Liver (tissue), 8 donors: ENCODE measurements at regions not wholly inside any gene's neighbourhood (a gene's known extent, or its start where the extent isn't known, plus 50 kb on each side); places are given as distances from the start of the nearest gene placed in this dataset.
"Not testable (repeated sequence)": the region's sequence is repeated elsewhere in the genome, so short reads cannot be mapped to it uniquely, and the experiment has no call there.

Source experiments
- DNase-seq: peaks from one replicate; pipeline ENCODE4 v3.0.0-alpha.2; 2017; ENCODE audit warnings: low spot score
- H3K27ac ChIP-seq, 2 donors: one replicate each; pipeline ENCODE4 v1.7.0; 2013; ENCODE audit warnings: inconsistent platforms in 2 of 2, low read length in 2 of 2, control low read depth in 1 of 2, low read depth in 1 of 2, mild to moderate bottlenecking in 1 of 2
- H3K27me3 ChIP-seq, 4 donors: one replicate each; pipeline versions ENCODE4 v1.6.1 to v1.7.0; 2013; ENCODE audit warnings: low read length in 3 of 4, inconsistent platforms in 1 of 4, mild to moderate bottlenecking in 1 of 4, moderate library complexity in 1 of 4; ENCODE audit not compliant: control insufficient read depth in 4 of 4, insufficient read depth in 4 of 4
- H3K36me3 ChIP-seq, 4 donors: one replicate each; pipeline versions ENCODE4 v1.6.1 to v1.7.0; 2013; ENCODE audit warnings: low read length in 3 of 4, mild to moderate bottlenecking in 3 of 4, low read depth in 1 of 4, moderate library complexity in 1 of 4; ENCODE audit not compliant: control insufficient read depth in 4 of 4, insufficient read depth in 3 of 4
- H3K4me1 ChIP-seq, 4 donors: one replicate each; pipeline versions ENCODE4 v1.6.1 to v1.7.0; 2013; ENCODE audit warnings: low read length in 3 of 4, mild to moderate bottlenecking in 3 of 4, moderate library complexity in 1 of 4; ENCODE audit not compliant: control insufficient read depth in 4 of 4, insufficient read depth in 4 of 4
- H3K4me3 ChIP-seq, 3 donors: one replicate each; pipeline versions ENCODE4 v1.6.1 to v1.7.0; 2013; ENCODE audit warnings: low read length in 3 of 3, control low read depth in 1 of 3, low read depth in 1 of 3, mild to moderate bottlenecking in 1 of 3
- H3K9ac ChIP-seq, 2 donors: one replicate each; pipeline ENCODE4 v1.7.0; 2013; ENCODE audit warnings: low read length in 2 of 2, mild to moderate bottlenecking in 2 of 2, moderate library complexity in 2 of 2, control low read depth in 1 of 2, low read depth in 1 of 2
- H3K9me3 ChIP-seq, 4 donors: one replicate each; pipeline versions ENCODE4 v1.6.1 to v1.7.0; 2013; ENCODE audit warnings: low read length in 3 of 4; ENCODE audit not compliant: control insufficient read depth in 4 of 4
- EGR1 ChIP-seq, 2 donors: IDR thresholded peaks; 2 replicates each; pipeline ENCODE4 v1.6.1; 2016 to 2018; ENCODE audit warnings: antibody characterized with exemption in 2 of 2, low read depth in 2 of 2
- FOXA1 ChIP-seq: IDR thresholded peaks from 2 replicates; pipeline ENCODE4 v1.6.1; 2016; ENCODE audit warnings: antibody characterized with exemption
- FOXA2 ChIP-seq: IDR thresholded peaks from 2 replicates; pipeline ENCODE4 v1.6.1; 2016; ENCODE audit warnings: antibody characterized with exemption
- GABPA ChIP-seq, 2 donors: IDR thresholded peaks in 1 of 2; conservative IDR thresholded peaks in 1 of 2; 2 replicates each; pipeline ENCODE4 v1.6.1; 2016; ENCODE audit warnings: antibody characterized with exemption in 2 of 2, mild to moderate bottlenecking in 1 of 2, moderate library complexity in 1 of 2
- HNF4A ChIP-seq, 2 donors: conservative IDR thresholded peaks; 2 replicates each; pipeline ENCODE4 v1.6.1; 2016; ENCODE audit warnings: antibody characterized with exemption in 2 of 2, mild to moderate bottlenecking in 2 of 2
- HNF4G ChIP-seq: IDR thresholded peaks from 2 replicates; pipeline ENCODE4 v1.6.1; 2016; ENCODE audit warnings: antibody characterized with exemption
- JUND ChIP-seq, 2 donors: IDR thresholded peaks; 2 replicates each; pipeline ENCODE4 v1.6.1; 2016; ENCODE audit warnings: antibody characterized with exemption in 2 of 2
- NR2F2 ChIP-seq: IDR thresholded peaks from 2 replicates; pipeline ENCODE4 v1.6.1; 2016; ENCODE audit warnings: antibody characterized with exemption
- RAD21 ChIP-seq, 2 donors: IDR thresholded peaks; 2 replicates each; pipeline ENCODE4 v1.6.1; 2016; ENCODE audit warnings: antibody characterized with exemption in 2 of 2, mild to moderate bottlenecking in 2 of 2
- RXRA ChIP-seq, 2 donors: IDR thresholded peaks; 2 replicates each; pipeline ENCODE4 v1.6.1; 2017 to 2018; ENCODE audit warnings: antibody characterized with exemption in 2 of 2, mild to moderate bottlenecking in 1 of 2
- SP1 ChIP-seq: IDR thresholded peaks from 2 replicates; pipeline ENCODE4 v1.6.1; 2018; ENCODE audit warnings: antibody characterized with exemption, mild to moderate bottlenecking
- TAF1 ChIP-seq: conservative IDR thresholded peaks from 2 replicates; pipeline ENCODE4 v1.6.1; 2016; ENCODE audit warnings: antibody characterized with exemption, mild to moderate bottlenecking
- YY1 ChIP-seq: IDR thresholded peaks from 2 replicates; pipeline ENCODE4 v1.6.1; 2016; ENCODE audit warnings: antibody characterized with exemption, mild to moderate bottlenecking
- WGBS: extraction: QIAGEN DNeasy Blood & Tissue Kit; methylation state at CpG from one replicate; pipeline ENCODE4 v1.1.7; 2013; 5-methylcytosine and 5-hydroxymethylcytosine counted together
- TF ChIP-seq, protein P1 (sequence below): IDR thresholded peaks from 2 replicates; pipeline ENCODE4 v1.6.1; 2016; ENCODE audit warnings: antibody characterized with exemption
- TF ChIP-seq, protein P2 (sequence below): IDR thresholded peaks from 2 replicates; pipeline ENCODE4 v1.6.1; 2016; ENCODE audit warnings: antibody characterized with exemption, mild to moderate bottlenecking
- TF ChIP-seq, protein P3 (sequence below): IDR thresholded peaks from 2 replicates; pipeline ENCODE4 v1.6.1; 2016; ENCODE audit warnings: antibody characterized with exemption
- TF ChIP-seq, protein P4 (sequence below): fragments of 150-350 bp; IDR thresholded peaks from 2 replicates; pipeline ENCODE4 v1.5.1; 2017; ENCODE audit warnings: improper control_type of control experiment, low read depth, low read length; ENCODE audit not compliant: missing input control
- donor health status: healthy.
- donor health status: healthy.
- donor health status: healthy.
- donor health status: healthy.
- donor health status: healthy.

DNA sequence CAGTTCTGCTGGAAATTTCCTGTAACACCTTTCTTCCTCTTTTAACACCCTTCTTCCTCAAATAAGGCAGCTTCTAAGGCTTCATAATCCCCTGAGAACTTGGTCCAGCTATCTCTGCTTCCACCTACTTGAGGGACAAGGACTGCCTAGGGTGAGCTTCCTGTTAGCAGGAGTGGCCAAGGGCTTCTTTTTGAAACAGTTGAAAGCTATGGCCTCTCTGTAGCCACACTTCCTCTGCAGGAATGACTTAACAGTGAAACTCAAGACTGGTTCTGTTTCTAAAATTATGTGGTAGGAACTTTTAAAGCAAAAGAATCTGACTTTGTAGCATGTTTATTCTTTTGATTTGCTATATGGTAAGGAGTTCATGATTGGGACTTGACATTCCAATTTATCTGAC, 108.5 kb upstream of the WDR1 start:
- TF ChIP-seq EGR1 (IDR thresholded peaks at IDR 0.05; ENCODE audit: low read depth in 2 of 2) = no peak
- TF ChIP-seq, protein P1, sequence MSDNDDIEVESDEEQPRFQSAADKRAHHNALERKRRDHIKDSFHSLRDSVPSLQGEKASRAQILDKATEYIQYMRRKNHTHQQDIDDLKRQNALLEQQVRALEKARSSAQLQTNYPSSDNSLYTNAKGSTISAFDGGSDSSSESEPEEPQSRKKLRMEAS = no peak
- no peak for TF ChIP-seq JUND (IDR thresholded peaks at IDR 0.05)
- no peak for TF ChIP-seq FOXA2
- TF ChIP-seq, protein P2, sequence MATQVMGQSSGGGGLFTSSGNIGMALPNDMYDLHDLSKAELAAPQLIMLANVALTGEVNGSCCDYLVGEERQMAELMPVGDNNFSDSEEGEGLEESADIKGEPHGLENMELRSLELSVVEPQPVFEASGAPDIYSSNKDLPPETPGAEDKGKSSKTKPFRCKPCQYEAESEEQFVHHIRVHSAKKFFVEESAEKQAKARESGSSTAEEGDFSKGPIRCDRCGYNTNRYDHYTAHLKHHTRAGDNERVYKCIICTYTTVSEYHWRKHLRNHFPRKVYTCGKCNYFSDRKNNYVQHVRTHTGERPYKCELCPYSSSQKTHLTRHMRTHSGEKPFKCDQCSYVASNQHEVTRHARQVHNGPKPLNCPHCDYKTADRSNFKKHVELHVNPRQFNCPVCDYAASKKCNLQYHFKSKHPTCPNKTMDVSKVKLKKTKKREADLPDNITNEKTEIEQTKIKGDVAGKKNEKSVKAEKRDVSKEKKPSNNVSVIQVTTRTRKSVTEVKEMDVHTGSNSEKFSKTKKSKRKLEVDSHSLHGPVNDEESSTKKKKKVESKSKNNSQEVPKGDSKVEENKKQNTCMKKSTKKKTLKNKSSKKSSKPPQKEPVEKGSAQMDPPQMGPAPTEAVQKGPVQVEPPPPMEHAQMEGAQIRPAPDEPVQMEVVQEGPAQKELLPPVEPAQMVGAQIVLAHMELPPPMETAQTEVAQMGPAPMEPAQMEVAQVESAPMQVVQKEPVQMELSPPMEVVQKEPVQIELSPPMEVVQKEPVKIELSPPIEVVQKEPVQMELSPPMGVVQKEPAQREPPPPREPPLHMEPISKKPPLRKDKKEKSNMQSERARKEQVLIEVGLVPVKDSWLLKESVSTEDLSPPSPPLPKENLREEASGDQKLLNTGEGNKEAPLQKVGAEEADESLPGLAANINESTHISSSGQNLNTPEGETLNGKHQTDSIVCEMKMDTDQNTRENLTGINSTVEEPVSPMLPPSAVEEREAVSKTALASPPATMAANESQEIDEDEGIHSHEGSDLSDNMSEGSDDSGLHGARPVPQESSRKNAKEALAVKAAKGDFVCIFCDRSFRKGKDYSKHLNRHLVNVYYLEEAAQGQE = no peak
- TF ChIP-seq TAF1 = no peak
- TF ChIP-seq, protein P3, sequence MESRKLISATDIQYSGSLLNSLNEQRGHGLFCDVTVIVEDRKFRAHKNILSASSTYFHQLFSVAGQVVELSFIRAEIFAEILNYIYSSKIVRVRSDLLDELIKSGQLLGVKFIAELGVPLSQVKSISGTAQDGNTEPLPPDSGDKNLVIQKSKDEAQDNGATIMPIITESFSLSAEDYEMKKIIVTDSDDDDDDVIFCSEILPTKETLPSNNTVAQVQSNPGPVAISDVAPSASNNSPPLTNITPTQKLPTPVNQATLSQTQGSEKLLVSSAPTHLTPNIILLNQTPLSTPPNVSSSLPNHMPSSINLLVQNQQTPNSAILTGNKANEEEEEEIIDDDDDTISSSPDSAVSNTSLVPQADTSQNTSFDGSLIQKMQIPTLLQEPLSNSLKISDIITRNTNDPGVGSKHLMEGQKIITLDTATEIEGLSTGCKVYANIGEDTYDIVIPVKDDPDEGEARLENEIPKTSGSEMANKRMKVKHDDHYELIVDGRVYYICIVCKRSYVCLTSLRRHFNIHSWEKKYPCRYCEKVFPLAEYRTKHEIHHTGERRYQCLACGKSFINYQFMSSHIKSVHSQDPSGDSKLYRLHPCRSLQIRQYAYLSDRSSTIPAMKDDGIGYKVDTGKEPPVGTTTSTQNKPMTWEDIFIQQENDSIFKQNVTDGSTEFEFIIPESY = no peak
- no peak for TF ChIP-seq NR2F2
- no peak for TF ChIP-seq YY1
- TF ChIP-seq FOXA1 = no peak
- TF ChIP-seq RAD21 (IDR thresholded peaks at IDR 0.05) = no peak
- no peak for TF ChIP-seq HNF4G
- TF ChIP-seq SP1 = no peak
- no peak for TF ChIP-seq HNF4A (conservative IDR thresholded peaks at IDR 0.05)
- no peak for TF ChIP-seq RXRA (IDR thresholded peaks at IDR 0.05)
- Histone ChIP-seq H3K27me3 (no peaks in the 10 kb centered on the region), H3K4me1 (no peaks in the 10 kb centered on the region), H3K9ac (no peak overlapping the region), H3K9me3 (no peaks in the 10 kb centered on the region), H3K36me3 (no peaks in the 10 kb centered on the region), H3K4me3 (no peak overlapping the region), H3K27ac (no peak overlapping the region)
- no peak for DNase-seq

DNA sequence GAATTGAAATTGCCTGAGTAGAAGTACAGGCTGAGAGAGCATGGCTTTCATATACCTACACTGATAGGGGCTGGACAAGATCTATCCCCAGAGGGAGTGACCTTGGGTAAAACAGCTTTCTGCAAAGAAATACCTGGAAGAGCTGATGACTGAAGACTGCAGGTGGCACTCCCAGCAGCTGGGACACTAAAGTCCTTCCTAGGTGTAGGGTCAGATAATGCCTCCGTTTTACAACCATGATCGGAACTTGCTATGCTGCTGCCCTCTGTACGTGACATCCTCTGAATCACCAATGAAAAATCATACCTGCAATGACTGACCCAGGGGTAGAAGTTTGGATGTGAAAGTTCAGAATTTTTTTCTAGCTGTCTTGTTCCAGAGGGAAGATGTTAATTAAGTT, 107.2 kb upstream of the WDR1 start:
- H3K4me3 ChIP-seq = no peak overlapping the region
- no peak for DNase-seq
- TF ChIP-seq, protein P4, sequence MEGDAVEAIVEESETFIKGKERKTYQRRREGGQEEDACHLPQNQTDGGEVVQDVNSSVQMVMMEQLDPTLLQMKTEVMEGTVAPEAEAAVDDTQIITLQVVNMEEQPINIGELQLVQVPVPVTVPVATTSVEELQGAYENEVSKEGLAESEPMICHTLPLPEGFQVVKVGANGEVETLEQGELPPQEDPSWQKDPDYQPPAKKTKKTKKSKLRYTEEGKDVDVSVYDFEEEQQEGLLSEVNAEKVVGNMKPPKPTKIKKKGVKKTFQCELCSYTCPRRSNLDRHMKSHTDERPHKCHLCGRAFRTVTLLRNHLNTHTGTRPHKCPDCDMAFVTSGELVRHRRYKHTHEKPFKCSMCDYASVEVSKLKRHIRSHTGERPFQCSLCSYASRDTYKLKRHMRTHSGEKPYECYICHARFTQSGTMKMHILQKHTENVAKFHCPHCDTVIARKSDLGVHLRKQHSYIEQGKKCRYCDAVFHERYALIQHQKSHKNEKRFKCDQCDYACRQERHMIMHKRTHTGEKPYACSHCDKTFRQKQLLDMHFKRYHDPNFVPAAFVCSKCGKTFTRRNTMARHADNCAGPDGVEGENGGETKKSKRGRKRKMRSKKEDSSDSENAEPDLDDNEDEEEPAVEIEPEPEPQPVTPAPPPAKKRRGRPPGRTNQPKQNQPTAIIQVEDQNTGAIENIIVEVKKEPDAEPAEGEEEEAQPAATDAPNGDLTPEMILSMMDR = no peak
- TF ChIP-seq GABPA (IDR thresholded peaks at IDR 0.05 in 1 of 2, conservative IDR thresholded peaks at IDR 0.05 in 1 of 2) (no peak), YY1 (no peak), EGR1 (IDR thresholded peaks at IDR 0.05; ENCODE audit: low read depth in 2 of 2) (no peak), FOXA2 (no peak), RXRA (IDR thresholded peaks at IDR 0.05) (no peak), HNF4G (no peak)
- TF ChIP-seq, protein P3 = no peak

DNA sequence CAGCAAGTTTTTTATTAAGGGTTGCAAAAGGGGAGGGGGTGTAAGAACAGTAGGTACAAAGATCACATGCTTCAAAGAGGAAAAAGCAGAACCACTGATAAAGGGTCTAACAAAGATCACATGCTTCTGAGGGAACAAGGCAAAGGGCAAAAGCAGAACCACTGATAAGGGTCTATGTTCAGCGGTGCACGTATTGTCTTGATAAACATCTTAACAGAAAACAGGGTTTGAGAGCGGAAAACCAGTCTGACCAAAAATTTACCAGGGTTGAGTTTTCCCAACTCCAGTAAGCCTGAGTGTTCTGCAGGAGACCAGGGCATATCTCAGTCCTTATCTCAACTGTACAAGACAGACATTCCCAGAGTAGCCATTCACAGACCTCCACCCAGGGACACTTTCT, 96.9 kb upstream of the WDR1 start:
- not testable (repeated sequence) for H3K9me3 ChIP-seq

More for the DNA sequence above, 107.2 kb upstream of the WDR1 start:
- 94% methylated on average over 3 of the region's 3 CpGs for WGBS
- Histone ChIP-seq H3K9me3 (no peaks in the 10 kb centered on the region), H3K27ac (no peak overlapping the region), H3K27me3 (no peaks in the 10 kb centered on the region), H3K36me3 (no peaks in the 10 kb centered on the region), H3K9ac (no peak overlapping the region), H3K4me1 (no peaks in the 10 kb centered on the region)

More for the DNA sequence above, 96.9 kb upstream of the WDR1 start:
- H3K27ac ChIP-seq, H3K4me3 ChIP-seq, DNase-seq, H3K36me3 ChIP-seq, H3K4me1 ChIP-seq, H3K27me3 ChIP-seq, H3K9ac ChIP-seq: not testable (repeated sequence)
- 89% methylated on average over 3 of the region's 3 CpGs for WGBS
